ENCODE measurements at regions not wholly inside any gene's neighbourhood (a gene's known extent, or its start where the extent isn't known, plus 50 kb on each side); places are given as distances from the start of the nearest gene placed in this dataset.

DNA sequence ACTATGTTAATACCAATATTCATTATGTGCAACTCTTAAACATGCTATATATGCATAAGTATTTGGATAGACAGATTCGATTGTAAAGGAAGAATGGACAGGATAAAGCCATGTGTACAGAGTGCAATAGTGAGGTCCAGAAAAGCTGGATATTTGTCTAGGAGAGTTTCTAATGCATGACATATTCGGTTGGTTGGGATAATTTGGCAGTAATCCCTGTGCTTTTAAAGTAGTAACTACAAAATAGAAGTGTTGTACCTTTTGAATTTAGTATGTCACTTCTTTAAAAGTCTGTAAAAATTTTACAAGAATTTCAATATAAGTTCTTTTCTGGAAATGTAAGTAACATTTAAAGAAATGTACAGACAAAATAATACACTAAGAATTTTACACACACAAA is 774.5 kb downstream of the USP25 start:
- DNase-seq (ENCODE audit: low spot score in 2 of 2): no peak
- H3K36me3 Mint-ChIP-seq: no peaks in the 10 kb centered on the region
- no peak overlapping the region for H3K27ac Mint-ChIP-seq
- peaks cover 9 to 16% of the 10 kb centered on the region in 2 donors for H3K9me3 Mint-ChIP-seq
- no peak for ATAC-seq

DNA sequence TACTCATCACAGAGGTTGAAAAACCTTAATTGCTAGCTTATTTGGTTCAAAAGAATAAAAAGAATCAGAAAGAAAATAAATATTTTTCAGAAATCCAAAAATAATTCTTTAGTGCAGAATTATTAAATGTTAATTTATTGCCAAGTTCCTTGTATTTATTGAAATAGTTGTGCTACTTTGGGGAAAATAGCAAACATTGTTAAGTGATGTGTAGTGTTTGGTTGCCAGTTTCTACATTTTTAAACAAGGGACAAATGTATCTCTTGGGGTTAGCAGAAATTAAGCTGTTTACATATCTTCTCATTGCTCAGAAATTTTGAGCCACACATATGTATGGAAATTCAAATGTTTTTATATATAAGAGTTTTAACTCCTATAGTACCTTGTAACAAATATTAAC is 775.0 kb downstream of the USP25 start:
- DNase-seq (ENCODE audit: low spot score in 2 of 2): no peak
- no peak for ATAC-seq
- Mint-ChIP-seq H3K36me3 (no peaks in the 10 kb centered on the region), H3K9me3 (peaks cover 10 to 17% of the 10 kb centered on the region in 2 donors), H3K27ac (no peak overlapping the region)

DNA sequence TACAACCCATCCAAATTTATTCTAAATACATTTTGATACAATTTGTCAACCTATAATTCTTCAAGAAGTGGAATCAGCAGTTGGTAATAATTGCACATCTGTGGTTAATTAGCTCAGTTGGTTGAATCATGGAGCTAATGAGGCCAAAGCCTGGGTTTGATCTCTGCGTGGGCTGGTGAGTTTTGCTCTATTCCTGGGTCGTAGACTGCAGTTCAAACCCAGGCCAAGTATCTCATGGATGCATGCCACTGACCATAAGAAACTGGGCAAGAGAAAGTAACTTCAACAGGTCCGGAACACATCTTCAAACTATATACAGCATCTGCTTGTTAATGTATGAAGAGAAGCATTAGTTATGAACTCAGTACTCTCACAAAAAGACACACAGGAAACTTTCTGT is 779.7 kb downstream of the USP25 start:
- H3K36me3 Mint-ChIP-seq: no peaks in the 10 kb centered on the region
- DNase-seq (ENCODE audit: low spot score in 2 of 2) (no peak), ATAC-seq (no peak)
- H3K9me3 Mint-ChIP-seq: peaks cover 7 to 12% of the 10 kb centered on the region in 2 donors
- no peak overlapping the region for H3K27ac Mint-ChIP-seq

DNA sequence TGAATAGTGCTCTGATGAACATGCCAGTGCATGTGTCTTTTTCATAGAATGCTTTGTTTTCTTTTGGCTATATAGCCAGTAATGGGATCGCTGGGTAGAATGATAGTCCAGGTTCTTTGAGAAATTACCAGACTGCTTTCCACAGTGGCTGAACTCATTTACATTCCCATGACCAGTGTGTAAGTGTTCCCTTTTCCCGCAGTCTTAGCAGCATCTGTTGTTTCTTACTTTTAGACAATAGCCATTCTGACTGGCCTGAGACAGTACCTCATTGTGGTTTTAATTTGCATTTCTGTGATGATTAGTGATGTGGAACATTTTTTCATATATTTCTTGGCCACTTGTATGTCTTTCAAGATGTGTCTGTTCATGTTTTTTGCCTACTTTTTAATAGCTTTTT is 784.5 kb downstream of the USP25 start:
- DNase-seq (ENCODE audit: low spot score in 2 of 2) (no peak), ATAC-seq (no peak)
- no peaks in the 10 kb centered on the region for H3K36me3 Mint-ChIP-seq
- peaks cover 4 to 5% of the 10 kb centered on the region in 2 donors for H3K9me3 Mint-ChIP-seq
- no peak overlapping the region for H3K27ac Mint-ChIP-seq

DNA sequence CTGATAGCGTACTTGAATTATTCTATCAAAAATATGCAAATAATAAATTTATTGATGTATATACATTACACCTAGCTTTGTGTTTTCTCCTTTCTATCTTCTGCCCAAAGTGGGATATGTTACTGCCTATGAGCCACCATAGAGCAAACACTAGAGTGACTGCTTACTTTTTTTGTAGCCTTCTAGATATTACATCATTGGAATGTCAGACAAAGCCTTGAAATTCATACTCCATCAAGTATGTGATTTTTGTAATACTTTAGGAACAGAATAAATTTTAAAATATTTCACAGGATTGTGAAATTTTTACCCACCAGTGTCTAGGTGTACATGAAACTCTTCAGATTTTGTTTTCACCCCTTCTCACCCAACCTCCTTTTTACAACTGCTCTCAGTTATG is 787.6 kb downstream of the USP25 start:
- DNase-seq (ENCODE audit: low spot score in 2 of 2): no peak
- H3K36me3 Mint-ChIP-seq: no peaks in the 10 kb centered on the region
- no peak for ATAC-seq
- no peaks in the 10 kb centered on the region for H3K9me3 Mint-ChIP-seq
- no peak overlapping the region for H3K27ac Mint-ChIP-seq

DNA sequence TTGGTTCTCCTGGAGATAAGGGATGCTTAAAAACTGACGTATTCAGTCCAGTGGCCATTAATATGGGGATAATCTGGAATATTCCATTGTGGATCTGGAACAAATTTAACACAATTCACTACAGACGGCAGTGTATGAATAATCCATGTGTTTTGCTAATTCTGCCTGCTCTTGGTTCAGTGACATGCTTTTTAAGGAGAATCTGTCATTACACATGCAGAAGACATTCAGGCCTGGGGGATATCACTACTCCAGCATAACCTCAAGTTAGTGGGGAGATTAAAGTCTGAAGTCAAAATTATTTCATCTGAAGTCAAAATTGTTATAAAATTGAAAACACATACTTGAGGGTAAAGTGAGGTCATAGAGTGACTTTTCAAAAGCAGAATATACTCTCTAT is 789.3 kb downstream of the USP25 start:
- DNase-seq (ENCODE audit: low spot score in 2 of 2) (no peak), ATAC-seq (no peak)
- no peak overlapping the region for H3K27ac Mint-ChIP-seq
- H3K9me3 Mint-ChIP-seq: peaks cover 0 to 4% of the 10 kb centered on the region in 2 donors
- no peaks in the 10 kb centered on the region for H3K36me3 Mint-ChIP-seq

DNA sequence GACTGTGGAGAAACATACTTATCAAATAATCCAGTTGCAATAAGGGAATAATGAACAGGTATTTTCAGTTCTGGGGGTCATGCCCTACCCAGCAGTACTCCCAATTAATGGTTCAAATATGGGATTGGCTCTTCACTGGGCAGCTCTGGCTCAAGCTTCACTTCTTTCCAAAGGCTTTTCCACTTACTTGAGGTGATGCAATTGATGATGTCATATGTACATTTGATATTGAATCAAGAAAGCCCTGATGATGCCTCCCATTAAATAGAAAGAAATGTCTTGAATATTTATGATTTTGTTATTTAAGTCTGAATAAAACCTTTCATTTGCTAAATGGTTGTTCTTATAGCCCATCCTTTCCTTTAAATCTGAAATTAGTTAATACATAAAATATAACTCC is 789.9 kb downstream of the USP25 start:
- DNase-seq (ENCODE audit: low spot score in 2 of 2) (no peak), ATAC-seq (no peak)
- no peak overlapping the region for H3K27ac Mint-ChIP-seq
- peaks cover 0 to 4% of the 10 kb centered on the region in 2 donors for H3K9me3 Mint-ChIP-seq
- H3K36me3 Mint-ChIP-seq: no peaks in the 10 kb centered on the region

DNA sequence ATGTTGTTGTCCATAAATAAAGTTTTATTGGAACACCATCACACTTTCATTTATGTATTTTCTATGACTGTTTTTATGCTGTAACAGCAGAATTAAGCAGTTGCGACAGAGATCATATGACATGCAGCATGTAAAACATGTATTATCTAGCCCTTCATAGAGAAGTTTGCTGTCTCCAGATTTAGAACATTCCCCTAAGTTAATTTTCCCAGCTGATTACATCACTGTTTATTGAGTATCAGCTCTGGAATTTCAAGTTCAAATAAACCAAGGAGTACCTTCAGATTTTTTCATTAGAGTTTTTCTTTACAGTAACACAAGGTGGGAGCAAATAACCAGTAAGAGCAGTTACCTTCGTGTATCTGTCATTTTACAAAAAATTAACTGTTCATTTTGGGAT is 792.8 kb downstream of the USP25 start:
- Mint-ChIP-seq H3K27ac (no peak overlapping the region), H3K36me3 (no peaks in the 10 kb centered on the region), H3K9me3 (peaks cover 5 to 8% of the 10 kb centered on the region in 2 donors)
- DNase-seq (ENCODE audit: low spot score in 2 of 2) (no peak), ATAC-seq (no peak)

DNA sequence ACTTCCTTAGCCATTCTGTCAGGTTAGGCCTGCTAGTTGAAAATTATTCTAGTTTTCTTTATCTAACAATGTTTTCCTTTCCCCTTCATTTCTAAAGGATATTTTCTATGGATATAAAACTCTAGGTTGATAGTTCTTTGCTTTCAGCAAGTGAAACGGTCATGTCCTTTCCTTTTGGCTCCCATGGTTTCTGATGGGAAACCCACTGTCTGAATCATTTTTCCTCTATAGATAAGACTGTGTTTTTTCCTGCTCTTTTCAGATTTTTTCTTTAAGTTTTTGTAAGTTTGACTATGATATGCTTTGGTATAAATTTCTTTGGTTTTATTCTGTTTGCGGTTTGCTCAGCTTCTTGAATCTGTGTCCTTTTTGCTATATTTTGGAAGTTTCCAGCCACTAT is 800.9 kb downstream of the USP25 start:
- H3K36me3 Mint-ChIP-seq: peaks cover 0 to 6% of the 10 kb centered on the region in 2 donors
- ATAC-seq: no peak
- DNase-seq (ENCODE audit: low spot score in 2 of 2): no peak
- H3K27ac Mint-ChIP-seq: no peak overlapping the region
- H3K9me3 Mint-ChIP-seq: peaks cover 19 to 26% of the 10 kb centered on the region in 2 donors

DNA sequence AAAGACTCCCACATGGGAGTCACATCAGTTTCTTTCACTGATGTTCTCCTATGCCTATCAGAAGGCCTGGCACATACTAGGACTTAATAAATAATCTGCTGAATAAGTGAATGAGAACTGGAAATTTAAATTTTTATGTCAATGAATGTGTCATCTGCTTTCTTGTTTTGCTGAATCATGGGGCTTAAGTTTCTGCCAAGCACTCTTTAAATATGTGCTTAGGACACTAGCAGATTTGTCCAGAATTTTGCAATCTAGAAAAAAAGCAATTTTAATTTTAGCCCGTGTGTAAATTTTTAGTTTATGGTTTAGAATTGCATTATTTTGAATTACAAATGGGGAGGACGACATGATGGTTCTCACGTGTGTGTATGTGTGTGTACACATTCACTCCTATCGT is 803.1 kb downstream of the USP25 start:
- peaks cover 15 to 21% of the 10 kb centered on the region in 2 donors for H3K9me3 Mint-ChIP-seq
- no peak overlapping the region for H3K27ac Mint-ChIP-seq
- DNase-seq (ENCODE audit: low spot score in 2 of 2) (no peak), ATAC-seq (no peak)
- peaks cover 0 to 6% of the 10 kb centered on the region in 2 donors for H3K36me3 Mint-ChIP-seq

DNA sequence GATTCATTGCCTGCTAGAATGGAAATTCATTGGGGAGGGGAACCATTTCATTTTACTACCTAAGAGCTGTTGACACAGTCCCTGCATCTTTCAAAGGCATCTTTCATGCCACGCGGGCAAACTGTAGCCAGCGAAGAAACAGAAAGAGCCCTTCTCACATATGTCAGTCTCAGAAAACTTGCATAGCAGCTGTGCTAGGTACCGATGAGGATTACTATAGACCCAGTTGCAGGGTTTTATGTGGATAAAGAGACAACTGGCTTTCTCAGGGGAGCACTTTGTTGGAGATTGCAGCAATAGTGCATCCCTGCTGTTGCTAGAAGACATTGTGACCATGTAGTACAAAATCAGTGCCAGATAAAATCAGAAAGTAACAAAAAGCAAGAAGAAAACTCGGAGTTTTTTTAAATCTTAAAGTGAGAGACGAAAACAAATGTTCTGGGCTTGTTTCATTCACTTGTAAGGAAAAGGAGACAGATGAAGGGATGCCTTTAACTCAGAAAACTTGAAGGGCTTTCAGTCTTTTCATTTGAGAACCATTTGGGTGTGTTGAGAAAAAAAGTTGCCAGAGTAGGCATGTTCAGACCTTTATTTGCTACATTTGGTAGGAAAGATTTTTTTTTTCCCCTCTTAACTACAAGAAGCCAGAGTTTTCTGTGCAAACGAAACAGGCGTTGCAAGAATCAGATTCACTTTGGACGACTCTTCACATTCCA is 804.1 kb downstream of the USP25 start:
- Mint-ChIP-seq H3K36me3 (peaks cover 0 to 4% of the 10 kb centered on the region in 2 donors), H3K9me3 (peaks cover 11 to 16% of the 10 kb centered on the region in 2 donors), H3K27ac (no peak overlapping the region)
- ATAC-seq (no peak), DNase-seq (ENCODE audit: low spot score in 2 of 2) (no peak)

DNA sequence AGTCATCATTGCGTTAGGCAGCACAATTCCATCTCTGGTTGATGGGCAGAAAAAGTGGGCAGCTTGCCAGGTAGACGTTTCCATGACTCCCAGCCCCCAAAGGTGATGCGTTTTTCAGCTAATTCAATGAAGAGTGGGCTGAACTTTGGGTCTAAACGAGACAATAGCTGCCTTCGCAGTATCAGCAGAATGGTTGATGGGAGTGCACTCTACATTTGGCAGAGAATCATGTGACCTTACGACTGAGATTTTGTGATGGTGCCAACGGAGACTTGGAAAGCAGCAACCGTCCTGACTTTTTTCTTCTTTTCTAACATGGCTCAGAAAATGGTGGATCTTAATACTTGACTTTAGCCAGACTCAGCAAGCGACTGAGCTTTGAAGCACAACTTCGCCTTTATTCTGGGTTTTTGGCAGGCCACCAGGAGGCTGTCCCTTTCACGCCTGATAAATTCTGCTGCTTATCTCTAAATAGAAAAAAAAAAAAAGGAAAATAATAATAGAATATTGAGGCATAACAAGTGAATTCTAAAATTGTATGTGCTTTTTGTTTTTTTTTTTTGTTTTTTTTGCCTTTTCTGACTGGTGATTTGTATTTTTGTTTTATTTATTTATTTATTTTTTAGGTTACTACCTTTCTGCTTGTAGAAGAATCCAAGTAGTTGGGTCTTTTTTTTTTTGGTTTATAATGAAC is 804.8 kb downstream of the USP25 start:
- no peak overlapping the region for H3K27ac Mint-ChIP-seq
- H3K36me3 Mint-ChIP-seq: no peaks in the 10 kb centered on the region
- no peak for ATAC-seq
- no peak for DNase-seq (ENCODE audit: low spot score in 2 of 2)
- peaks cover 7 to 13% of the 10 kb centered on the region in 2 donors for H3K9me3 Mint-ChIP-seq

DNA sequence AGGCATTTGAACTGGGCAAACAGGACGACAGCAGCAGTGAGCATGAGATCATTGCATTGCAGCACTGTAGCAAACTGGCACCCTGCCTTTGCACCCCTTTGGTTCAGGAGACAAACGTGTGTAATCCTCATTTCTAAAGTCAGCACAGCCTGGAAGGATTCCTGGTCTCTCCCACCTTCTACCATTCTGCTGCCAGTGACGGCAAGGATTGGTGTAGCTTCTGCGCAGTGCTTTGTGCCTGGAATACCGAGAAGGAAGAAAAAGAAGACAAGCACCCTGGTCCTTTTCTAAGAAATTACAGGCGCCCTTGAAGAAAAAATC is 805.3 kb downstream of the USP25 start:
- Mint-ChIP-seq H3K27ac (no peak overlapping the region), H3K9me3 (peaks cover 4 to 13% of the 10 kb centered on the region in 2 donors), H3K36me3 (no peaks in the 10 kb centered on the region)
- DNase-seq (ENCODE audit: low spot score in 2 of 2) (no peak), ATAC-seq (no peak)

DNA sequence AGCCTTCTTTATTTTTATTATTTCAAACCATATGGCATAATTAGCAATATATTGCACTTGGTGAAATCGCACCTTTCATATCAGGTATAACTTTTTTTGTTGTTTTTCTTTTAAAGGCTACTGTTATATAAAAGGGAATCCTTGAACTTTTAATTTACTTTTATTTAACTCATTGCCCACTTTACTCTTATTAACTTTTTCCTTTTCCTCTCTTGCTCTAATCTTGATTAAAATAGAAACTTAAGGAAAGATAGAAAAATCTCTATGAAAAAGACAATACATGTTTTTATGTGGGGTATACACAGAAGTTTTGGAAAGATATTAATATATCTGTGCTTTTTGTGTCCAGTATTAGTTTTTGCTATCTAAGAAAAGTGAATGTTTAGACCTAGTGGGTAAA is 805.8 kb downstream of the USP25 start:
- ATAC-seq (no peak), DNase-seq (ENCODE audit: low spot score in 2 of 2) (no peak)
- Mint-ChIP-seq H3K9me3 (peaks cover 4 to 12% of the 10 kb centered on the region in 2 donors), H3K27ac (no peak overlapping the region), H3K36me3 (no peaks in the 10 kb centered on the region)

DNA sequence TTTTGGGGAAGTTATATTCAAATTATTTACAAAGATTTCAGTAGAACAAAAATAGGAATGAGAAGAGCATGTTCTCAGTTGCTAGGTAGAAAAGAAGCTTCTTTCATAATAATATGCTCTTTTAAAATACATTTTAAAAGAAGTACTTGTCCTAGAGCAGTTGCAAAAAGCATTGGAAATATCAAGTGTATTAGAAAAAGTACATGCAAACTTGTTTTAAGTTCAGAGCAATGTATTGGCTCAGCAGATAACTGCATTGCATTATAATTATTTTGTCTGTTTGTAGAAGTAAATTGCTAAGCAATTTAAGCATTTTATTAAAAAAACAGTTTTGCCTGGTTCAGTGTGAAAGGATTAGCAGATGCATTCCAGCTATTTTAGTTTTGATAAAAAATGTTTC is 806.4 kb downstream of the USP25 start:
- ATAC-seq (no peak), DNase-seq (ENCODE audit: low spot score in 2 of 2) (no peak)
- Mint-ChIP-seq H3K27ac (no peak overlapping the region), H3K36me3 (no peaks in the 10 kb centered on the region), H3K9me3 (peaks cover 4 to 7% of the 10 kb centered on the region in 2 donors)

DNA sequence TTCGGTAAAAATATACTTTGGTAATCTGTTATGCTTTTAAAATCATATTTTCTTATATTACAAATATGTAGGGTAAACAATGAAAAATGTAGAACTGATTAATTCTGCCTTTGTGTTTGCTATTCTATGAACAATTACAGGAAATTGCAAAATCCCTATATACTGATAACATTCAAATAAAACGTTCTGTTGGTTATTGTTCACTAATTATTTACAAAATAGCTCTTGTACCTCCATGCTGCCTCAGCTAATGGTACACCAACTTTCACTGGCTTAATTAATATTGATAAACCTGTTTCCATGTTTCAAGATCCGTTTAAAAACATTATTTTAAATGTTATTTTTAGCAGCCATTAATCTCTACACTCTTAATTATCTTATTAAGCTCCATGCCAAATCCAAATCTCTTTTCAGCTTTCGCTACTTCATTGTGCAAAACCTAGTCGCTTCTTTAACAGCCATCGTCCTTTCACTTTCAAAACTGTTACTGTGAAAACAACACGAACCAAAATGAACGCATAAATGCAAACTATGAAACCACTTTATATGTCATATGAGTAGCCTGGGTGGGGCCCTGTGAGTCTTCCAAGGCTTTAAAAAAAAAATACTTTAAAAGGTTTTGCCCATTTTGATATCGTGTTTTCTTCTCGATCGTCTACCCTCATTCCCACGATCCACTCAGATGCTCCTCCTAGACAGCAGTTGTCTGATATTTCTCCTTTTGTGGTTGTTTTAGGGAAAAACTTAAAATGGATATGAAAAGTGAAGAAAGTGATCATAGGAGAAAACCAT is 807.1 kb downstream of the USP25 start:
- Mint-ChIP-seq H3K27ac (no peak overlapping the region), H3K36me3 (no peaks in the 10 kb centered on the region), H3K9me3 (peaks cover under 1% of the 10 kb centered on the region in 2 donors)
- ATAC-seq (no peak), DNase-seq (ENCODE audit: low spot score in 2 of 2) (no peak)

DNA sequence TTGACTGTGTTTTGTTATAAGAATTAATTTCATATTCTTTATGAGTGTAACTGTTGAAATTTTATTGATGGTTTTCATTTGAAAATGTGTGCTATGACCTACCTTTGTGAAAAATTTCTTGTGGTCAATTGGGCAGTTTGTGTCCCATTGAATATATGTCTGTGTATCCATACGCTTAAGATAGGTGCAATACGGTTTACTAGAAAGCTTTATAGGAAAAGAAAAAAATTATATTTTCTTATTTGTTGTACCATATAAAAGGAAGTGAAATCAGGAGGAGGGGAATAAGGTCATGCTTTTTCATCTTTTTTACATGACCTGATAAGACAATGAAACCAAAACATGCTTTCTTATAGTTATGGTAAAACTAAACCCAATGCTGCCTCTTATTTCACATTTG is 807.7 kb downstream of the USP25 start:
- H3K36me3 Mint-ChIP-seq: no peaks in the 10 kb centered on the region
- DNase-seq (ENCODE audit: low spot score in 2 of 2) (no peak), ATAC-seq (no peak)
- no peak overlapping the region for H3K27ac Mint-ChIP-seq
- H3K9me3 Mint-ChIP-seq: no peaks in the 10 kb centered on the region
